Activated CD8-positive, alpha-beta T cell treated with anti-CD3 and anti-CD28 coated beads for 36 hours (primary cell): ENCODE measurements at regions not wholly inside any gene's neighbourhood (a gene's known extent, or its start where the extent isn't known, plus 50 kb on each side); places are given as distances from the start of the nearest gene placed in this dataset.
A peak's percentile ranks its signal among the peaks of the same experiment; 100 is the strongest.

Experiments
- ATAC-seq: fragments of 200-7000 bp; cut with Tn5 transposase; one replicate; pipeline ENCODE4 v1.10.0; 2021; ENCODE audit warnings: mild to moderate bottlenecking, moderate library complexity
- CTCF ChIA-PET: fragments of 350-600 bp; sonication (Branson Sonifier 250); formaldehyde crosslinking; loops from one replicate; lab custom pipeline; 2021; ENCODE audit warnings: antibody characterized with exemption; lab: Charles Lee
- POLR2A ChIA-PET: fragments of 350-600 bp; sonication (Branson Sonifier 250); formaldehyde crosslinking; loops from one replicate; lab custom pipeline; 2021; ENCODE audit warnings: antibody characterized with exemption; lab: Charles Lee
- DNase-seq: peaks from one replicate; pipeline ENCODE4 v3.0.0-alpha.2; 2020
- H3K27ac Mint-ChIP-seq: one replicate; pipeline ENCODE4 v1.8.0; 2021; ENCODE audit warnings: mild to moderate bottlenecking, mixed read lengths
- H3K27me3 Mint-ChIP-seq: one replicate; pipeline ENCODE4 v1.8.0; 2021; ENCODE audit warnings: mixed read lengths
- H3K36me3 Mint-ChIP-seq: one replicate; pipeline ENCODE4 v1.8.0; 2021; ENCODE audit warnings: low read depth, mixed read lengths
- H3K4me1 Mint-ChIP-seq: one replicate; pipeline ENCODE4 v1.8.0; 2021; ENCODE audit warnings: low read depth, mixed read lengths
- H3K4me3 Mint-ChIP-seq: one replicate; pipeline ENCODE4 v1.8.0; 2021; ENCODE audit warnings: mild to moderate bottlenecking, moderate library complexity, mixed read lengths
- H3K9me3 Mint-ChIP-seq: one replicate; pipeline ENCODE4 v1.8.0; 2021; ENCODE audit warnings: mixed read lengths
- CTCF ChIP-seq: fragments of 200-600 bp; IDR thresholded peaks from one replicate; pipeline ENCODE4 v1.8.0; 2022; ENCODE audit warnings: antibody characterized with exemption, mild to moderate bottlenecking
- intact Hi-C: fragments of 100-400 bp; cut with micrococcal nuclease; formaldehyde crosslinking; loops from one replicate; pipeline ENCODE4 v1.10.0; 2022

GRCh38 chr2:129757915-129758783, 221.3 kb upstream of the RAB6C start:
- intact Hi-C loops = no loop called here
- POLR2A ChIA-PET = no interaction called here
- H3K4me3 Mint-ChIP-seq = no peak overlapping the region
- no peak for DNase-seq
- no peaks in the 10 kb centered on the region for H3K27me3 Mint-ChIP-seq
- no peaks in the 10 kb centered on the region for H3K9me3 Mint-ChIP-seq
- CTCF ChIA-PET = no interaction called here
- H3K27ac Mint-ChIP-seq = no peak overlapping the region
- H3K36me3 Mint-ChIP-seq = no peaks in the 10 kb centered on the region
- TF ChIP-seq CTCF = no peak
- ATAC-seq = no peak
- H3K4me1 Mint-ChIP-seq = no peaks in the 10 kb centered on the region

- peak; percentile 30 for ATAC-seq
- H3K27me3 Mint-ChIP-seq = no peaks in the 10 kb centered on the region
- CTCF ChIA-PET = no interaction called here
- POLR2A ChIA-PET = no interaction called here
- H3K4me1 Mint-ChIP-seq = no peaks in the 10 kb centered on the region
- H3K27ac Mint-ChIP-seq = no peak overlapping the region
- no peaks in the 10 kb centered on the region for H3K36me3 Mint-ChIP-seq
- intact Hi-C loops = no loop called here
- no peak for DNase-seq
- no peaks in the 10 kb centered on the region for H3K9me3 Mint-ChIP-seq
- TF ChIP-seq CTCF = no peak
- H3K4me3 Mint-ChIP-seq = no peak overlapping the region
Measured at GRCh38 chr2:129758784-129759471, 220.5 kb upstream of the RAB6C start.

GRCh38 chr2:129759472-129760010, 219.9 kb upstream of the RAB6C start:
- TF ChIP-seq CTCF = no peak
- ChIA-PET CTCF (no interaction called here), POLR2A (no interaction called here)
- Mint-ChIP-seq H3K27ac (no peak overlapping the region), H3K4me3 (no peak overlapping the region), H3K9me3 (no peaks in the 10 kb centered on the region), H3K4me1 (no peaks in the 10 kb centered on the region), H3K27me3 (no peaks in the 10 kb centered on the region), H3K36me3 (no peaks in the 10 kb centered on the region)
- DNase-seq (no peak), ATAC-seq (no peak)
- intact Hi-C loops = no loop called here

GRCh38 chr2:129760669-129761068, 218.8 kb upstream of the RAB6C start:
- CTCF ChIA-PET = no interaction called here
- H3K4me3 Mint-ChIP-seq = no peak overlapping the region
- no peak for TF ChIP-seq CTCF
- no peaks in the 10 kb centered on the region for H3K4me1 Mint-ChIP-seq
- POLR2A ChIA-PET = no interaction called here
- ATAC-seq (no peak), DNase-seq (no peak)
- intact Hi-C loops = no loop called here
- no peak overlapping the region for H3K27ac Mint-ChIP-seq
- H3K36me3 Mint-ChIP-seq = no peaks in the 10 kb centered on the region
- H3K9me3 Mint-ChIP-seq = no peaks in the 10 kb centered on the region
- H3K27me3 Mint-ChIP-seq = no peaks in the 10 kb centered on the region

GRCh38 chr2:129761569-129762021, 217.9 kb upstream of the RAB6C start:
- POLR2A ChIA-PET = no interaction called here
- no peak for ATAC-seq
- Mint-ChIP-seq H3K27ac (no peak overlapping the region), H3K27me3 (no peaks in the 10 kb centered on the region), H3K4me3 (no peak overlapping the region), H3K9me3 (no peaks in the 10 kb centered on the region), H3K4me1 (no peaks in the 10 kb centered on the region), H3K36me3 (no peaks in the 10 kb centered on the region)
- intact Hi-C loops = no loop called here
- CTCF ChIA-PET = no interaction called here
- TF ChIP-seq CTCF = no peak
- DNase-seq = no peak
